GM20000 (cell line): ENCODE measurements at regions not wholly inside any gene's neighbourhood (a gene's known extent, or its start where the extent isn't known, plus 50 kb on each side); places are given as distances from the start of the nearest gene placed in this dataset.

Experiments
- DNase-seq: peaks from one replicate; pipeline ENCODE4 v3.0.0; 2012; ENCODE audit warnings: low spot score
- TF ChIP-seq, protein P1 (sequence below): IDR thresholded peaks from 2 replicates; pipeline ENCODE4 v1.5.1; 2012; ENCODE audit warnings: mild to moderate bottlenecking, control low read depth; ENCODE audit errors: extremely low read depth, missing control alignments

DNA sequence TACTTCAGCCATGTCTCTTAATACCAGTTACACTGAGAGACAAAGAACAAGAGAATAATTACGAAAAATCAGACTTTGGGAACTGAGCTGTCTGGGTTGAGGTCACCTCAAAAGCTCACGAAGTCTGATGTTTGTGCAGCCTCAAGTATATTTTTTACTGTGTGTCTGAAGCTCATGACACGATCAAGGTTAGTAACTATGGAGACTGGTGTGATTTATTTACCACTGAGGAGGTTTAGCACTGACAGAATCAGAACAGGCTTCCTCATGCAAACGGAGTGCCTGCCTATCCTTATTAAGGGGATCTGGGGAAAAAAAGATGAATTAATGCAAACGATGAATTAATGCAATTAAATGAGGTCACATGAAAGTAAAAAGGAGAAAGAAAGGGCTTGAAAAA lies 61.1 kb upstream of the RAPH1 start:
- DNase-seq = no peak
- TF ChIP-seq, protein P1, sequence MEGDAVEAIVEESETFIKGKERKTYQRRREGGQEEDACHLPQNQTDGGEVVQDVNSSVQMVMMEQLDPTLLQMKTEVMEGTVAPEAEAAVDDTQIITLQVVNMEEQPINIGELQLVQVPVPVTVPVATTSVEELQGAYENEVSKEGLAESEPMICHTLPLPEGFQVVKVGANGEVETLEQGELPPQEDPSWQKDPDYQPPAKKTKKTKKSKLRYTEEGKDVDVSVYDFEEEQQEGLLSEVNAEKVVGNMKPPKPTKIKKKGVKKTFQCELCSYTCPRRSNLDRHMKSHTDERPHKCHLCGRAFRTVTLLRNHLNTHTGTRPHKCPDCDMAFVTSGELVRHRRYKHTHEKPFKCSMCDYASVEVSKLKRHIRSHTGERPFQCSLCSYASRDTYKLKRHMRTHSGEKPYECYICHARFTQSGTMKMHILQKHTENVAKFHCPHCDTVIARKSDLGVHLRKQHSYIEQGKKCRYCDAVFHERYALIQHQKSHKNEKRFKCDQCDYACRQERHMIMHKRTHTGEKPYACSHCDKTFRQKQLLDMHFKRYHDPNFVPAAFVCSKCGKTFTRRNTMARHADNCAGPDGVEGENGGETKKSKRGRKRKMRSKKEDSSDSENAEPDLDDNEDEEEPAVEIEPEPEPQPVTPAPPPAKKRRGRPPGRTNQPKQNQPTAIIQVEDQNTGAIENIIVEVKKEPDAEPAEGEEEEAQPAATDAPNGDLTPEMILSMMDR = no peak

DNA sequence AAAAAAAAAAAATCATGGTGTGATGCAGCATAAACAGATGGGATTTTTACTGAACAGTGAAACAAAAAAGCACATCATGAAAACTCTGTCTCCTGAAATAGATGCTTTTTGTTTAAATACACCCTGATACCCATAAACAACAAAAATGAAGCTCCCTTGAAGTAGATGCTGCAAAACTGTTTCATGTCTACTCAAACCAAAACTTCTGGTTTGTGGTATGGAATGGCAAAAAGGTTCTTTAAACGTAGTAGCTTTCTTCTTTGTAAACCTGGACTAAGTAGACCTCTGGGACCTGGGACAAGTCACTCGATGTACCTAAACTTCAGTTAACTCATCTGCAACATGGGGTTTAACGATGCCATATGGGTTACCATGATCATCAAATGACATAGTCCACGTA lies 64.4 kb upstream of the RAPH1 start:
- TF ChIP-seq, protein P1 = no peak
- peak; percentile 15 for DNase-seq

DNA sequence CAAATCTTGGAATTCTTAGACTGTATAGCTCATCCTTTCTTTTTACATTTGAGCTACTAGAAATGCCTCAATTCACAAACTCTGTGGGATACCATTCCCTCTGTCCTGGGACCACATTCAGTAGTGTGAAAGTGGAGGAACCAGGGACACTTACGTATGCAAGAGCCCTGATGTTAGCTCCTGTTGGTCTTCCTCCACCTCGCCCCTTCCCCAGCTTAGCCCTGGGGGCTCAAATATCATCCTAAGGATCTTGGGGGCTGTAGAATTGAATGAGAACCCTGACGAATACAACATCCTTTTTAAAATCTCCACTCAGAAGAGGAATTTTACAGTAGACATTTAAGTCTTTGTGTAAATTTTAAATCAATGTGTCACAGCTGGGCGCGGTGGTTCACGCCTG lies 65.2 kb upstream of the RAPH1 start:
- no peak for DNase-seq

DNA sequence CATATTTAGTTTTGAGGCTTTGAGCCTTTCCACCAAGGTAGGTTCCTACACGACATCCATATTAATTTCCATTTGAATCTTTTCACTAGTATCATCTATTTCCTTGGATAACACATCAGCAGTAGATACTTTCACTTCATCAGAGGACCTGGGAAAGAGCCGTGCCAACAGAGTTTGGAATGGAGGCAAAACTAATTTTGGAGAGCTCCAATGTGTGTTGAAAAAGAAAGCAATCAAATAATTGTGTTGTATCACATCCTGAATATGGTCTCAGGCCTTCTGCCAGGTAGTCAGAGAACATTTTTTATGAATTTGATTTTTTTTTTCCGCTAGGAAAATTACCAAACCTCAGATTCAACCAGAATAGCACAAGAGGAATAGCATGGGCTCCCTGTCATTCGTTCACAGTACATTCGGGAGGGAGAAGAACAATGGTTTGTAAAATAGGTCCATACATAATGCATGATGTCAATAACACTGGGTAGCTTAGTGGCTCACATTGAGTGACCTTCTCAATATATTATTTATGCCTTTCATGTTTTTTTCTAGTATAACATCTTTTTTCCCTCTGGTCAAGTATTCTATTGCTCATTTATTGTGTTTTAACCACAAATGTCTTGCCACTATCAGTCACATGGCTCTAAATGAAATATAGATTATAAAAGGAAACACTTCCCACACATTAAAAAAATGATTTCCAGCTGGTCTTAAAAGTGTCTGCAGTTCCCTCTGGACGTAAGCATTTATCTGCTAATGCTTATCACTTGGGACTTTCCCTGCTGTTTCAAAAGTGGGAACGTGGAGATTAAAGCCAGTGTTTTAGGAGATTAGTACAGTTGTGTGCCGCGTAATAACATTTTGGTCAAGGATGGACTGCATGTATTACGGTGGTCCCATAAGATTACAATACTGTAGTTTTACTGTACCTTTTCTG lies 68.6 kb upstream of the RAPH1 start:
- DNase-seq = no peak
- TF ChIP-seq, protein P1 = no peak

More for the DNA sequence above, 65.2 kb upstream of the RAPH1 start:
- TF ChIP-seq, protein P1 = no peak

DNA sequence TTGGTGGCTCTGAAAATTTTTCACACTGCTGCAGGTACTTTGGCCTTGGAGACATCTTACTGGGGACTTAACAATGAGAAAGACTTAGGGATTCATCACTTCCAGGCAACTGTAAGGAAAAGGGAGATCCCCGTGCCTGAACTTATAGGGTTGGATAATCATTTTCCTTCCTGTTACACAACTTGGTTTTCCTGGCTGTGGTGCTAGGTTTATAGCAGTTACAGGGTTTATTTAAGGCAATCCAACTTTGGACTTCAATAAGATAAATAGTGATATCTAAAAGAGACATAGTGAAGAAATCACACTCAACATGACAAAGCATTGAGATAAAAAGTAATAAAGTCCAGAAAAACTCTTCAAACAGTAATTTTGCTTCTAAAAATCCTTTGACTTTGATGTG lies 70.2 kb upstream of the RAPH1 start:
- TF ChIP-seq, protein P1 = no peak

DNA sequence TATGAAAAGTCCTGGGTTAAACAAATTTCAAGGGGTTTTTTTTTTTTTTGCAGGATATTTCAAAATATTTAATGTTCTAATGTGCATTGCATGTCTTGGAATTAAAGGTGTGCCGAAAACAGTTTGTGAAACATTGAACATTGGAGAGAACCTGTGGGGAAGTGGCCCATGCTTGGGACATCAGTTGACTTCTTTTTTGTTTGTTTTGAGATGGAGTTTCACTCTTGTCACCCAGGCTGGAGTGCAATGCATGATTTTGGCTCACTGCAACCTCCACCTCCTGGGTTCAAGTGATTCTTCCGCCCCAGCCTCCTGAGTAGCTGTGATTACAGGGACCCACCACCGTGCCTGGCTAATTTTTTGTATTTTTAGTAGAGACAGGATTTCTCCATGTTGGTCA lies 71.0 kb upstream of the RAPH1 start:
- TF ChIP-seq, protein P1 = no peak
- no peak for DNase-seq

More for the DNA sequence above, 70.2 kb upstream of the RAPH1 start:
- no peak for DNase-seq

DNA sequence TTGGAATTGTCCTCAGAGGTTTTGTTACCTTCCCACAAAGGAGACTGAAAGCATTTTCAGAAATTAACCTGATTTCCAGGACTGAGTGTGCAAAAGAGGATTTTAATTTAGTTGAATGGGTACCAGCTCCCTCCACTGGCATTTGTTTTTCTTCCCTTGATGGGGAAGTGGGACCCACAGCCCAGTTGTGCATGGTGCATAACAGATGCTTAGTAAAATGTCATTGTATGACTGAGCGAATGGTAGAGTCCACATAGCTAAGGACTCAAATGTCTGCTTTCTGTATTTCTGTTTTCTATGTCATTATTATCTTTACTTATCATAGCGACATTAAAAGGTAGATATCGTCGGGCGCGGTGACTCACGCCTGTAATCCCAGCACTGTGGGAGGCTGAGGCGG lies 75.5 kb upstream of the RAPH1 start:
- TF ChIP-seq, protein P1 = no peak
- no peak for DNase-seq
